Erythroblast (primary cell): ENCODE measurements at regions not wholly inside any gene's neighbourhood (a gene's known extent, or its start where the extent isn't known, plus 50 kb on each side); places are given as distances from the start of the nearest gene placed in this dataset.

Experiments used
- GATA1 ChIP-seq: IDR thresholded peaks from 2 replicates; pipeline ENCODE4 v1.6.1; 2011; ENCODE audit warnings: low read depth, mild to moderate bottlenecking, control low read depth, low read length, moderate library complexity
- POLR2A ChIP-seq: IDR thresholded peaks from 2 replicates; pipeline ENCODE4 v1.6.1; 2011; ENCODE audit warnings: mild to moderate bottlenecking, low read length

- TF ChIP-seq POLR2A (no peak), GATA1 (no peak)
These were observed 504.8 kb upstream of the BOD1L1 start for GRCh38 chr4:14132301-14132700.
